B cell (primary cell): ENCODE measurements at regions not wholly inside any gene's neighbourhood (a gene's known extent, or its start where the extent isn't known, plus 50 kb on each side); places are given as distances from the start of the nearest gene placed in this dataset.

ENCODE experiments used
- ATAC-seq: fragments of 200-7000 bp; cut with Tn5 transposase; one replicate; pipeline ENCODE4 v1.10.0; 2021; ENCODE audit warnings: low read depth, mild to moderate bottlenecking, moderate number of reproducible peaks, moderate library complexity
- CTCF ChIA-PET: fragments of 350-600 bp; sonication (Branson Sonifier 250); formaldehyde crosslinking; loops from one replicate; lab custom pipeline; 2021; ENCODE audit warnings: antibody characterized with exemption, inconsistent platforms; lab: Charles Lee
- POLR2A ChIA-PET: fragments of 350-600 bp; sonication (Branson Sonifier 250); formaldehyde crosslinking; loops from one replicate; lab custom pipeline; 2021; ENCODE audit warnings: antibody characterized with exemption; lab: Charles Lee
- DNase-seq: peaks from one replicate; pipeline ENCODE4 v3.0.0; 2013
- H2AFZ ChIP-seq: 2 replicates; pipeline ENCODE4 v1.6.1; 2012; ENCODE audit warnings: mild to moderate bottlenecking, low read depth, low read length; ENCODE audit not compliant: insufficient read depth, poor library complexity, severe bottlenecking
- H3K27ac ChIP-seq, 2 donors: 1 replicate in 1 of 2; 2 replicates in 1 of 2; pipeline ENCODE4 v1.5.1; 2012 to 2013; ENCODE audit warnings: low read length in 2 of 2, mild to moderate bottlenecking in 2 of 2, moderate library complexity in 1 of 2
- H3K27me3 ChIP-seq, 4 experiments: fragments of 200-600 bp in 1 of 4; sonication (generic) in 1 of 4; replicated peaks in 1 of 4; 1 replicate in 2 of 4; 2 replicates in 2 of 4; pipeline versions ENCODE4 v1.6.1 to v1.7.0; 2013 to 2016; ENCODE audit warnings: low read length in 3 of 4, mild to moderate bottlenecking in 2 of 4, mixed read lengths in 1 of 4, moderate library complexity in 1 of 4; ENCODE audit not compliant: insufficient read depth in 4 of 4, control insufficient read depth in 3 of 4; ENCODE audit errors: control extremely low read depth in 1 of 4
- H3K36me3 ChIP-seq, 2 experiments: replicated peaks in 1 of 2; 1 replicate in 1 of 2; 2 replicates in 1 of 2; pipeline versions ENCODE4 v1.6.1 to v1.7.1; 2013; ENCODE audit warnings: low read length in 1 of 2; ENCODE audit not compliant: insufficient read depth in 2 of 2, control insufficient read depth in 1 of 2; ENCODE audit errors: control extremely low read depth in 1 of 2, extremely low read depth in 1 of 2
- H3K4me1 ChIP-seq, 2 donors: fragments of 200-600 bp in 1 of 2; sonication (generic) in 1 of 2; 1 replicate in 1 of 2; 2 replicates in 1 of 2; pipeline versions ENCODE4 v1.5.1 to v1.6.1; 2013 to 2017; ENCODE audit warnings: low read length in 2 of 2; ENCODE audit not compliant: control insufficient read depth in 2 of 2, insufficient read depth in 2 of 2
- H3K4me2 ChIP-seq: replicated peaks from 2 replicates; pipeline ENCODE3; 2012; ENCODE audit warnings: mild to moderate bottlenecking, low read depth, low read length; ENCODE audit not compliant: poor library complexity, severe bottlenecking
- H3K4me3 ChIP-seq, 5 experiments: fragments of 200-600 bp in 1 of 5; sonication (generic) in 1 of 5; 1 replicate in 3 of 5; 2 replicates in 2 of 5; pipeline versions ENCODE4 v1.5.1 to v1.7.0; 2011 to 2016; ENCODE audit warnings: low read length in 4 of 5, mild to moderate bottlenecking in 4 of 5, low read depth in 2 of 5, control low read depth in 1 of 5, moderate library complexity in 1 of 5; ENCODE audit not compliant: insufficient read depth in 1 of 5; ENCODE audit errors: control extremely low read depth in 1 of 5, extremely low read depth in 1 of 5
- H3K79me2 ChIP-seq: fragments of 200-600 bp; sonication (generic); one replicate; pipeline ENCODE4 v1.6.0; 2016; ENCODE audit warnings: low read length; ENCODE audit not compliant: control insufficient read depth, insufficient read depth
- H3K9ac ChIP-seq: fragments of 200-600 bp; sonication (generic); 2 replicates; pipeline ENCODE4 v1.6.1; 2017; ENCODE audit warnings: mild to moderate bottlenecking, low read length, moderate library complexity
- H3K9me3 ChIP-seq, 3 donors: one replicate each; pipeline versions ENCODE4 v1.6.1 to v1.7.1; 2013; ENCODE audit warnings: low read length in 2 of 3; ENCODE audit not compliant: control insufficient read depth in 2 of 3, insufficient read depth in 1 of 3; ENCODE audit errors: control extremely low read depth in 1 of 3
- H4K20me1 ChIP-seq: 2 replicates; pipeline ENCODE4 v1.6.0; 2012; ENCODE audit warnings: mild to moderate bottlenecking, low read length; ENCODE audit not compliant: insufficient read depth, control insufficient read depth, poor library complexity, severe bottlenecking
- H3K27ac Mint-ChIP-seq: one replicate; pipeline ENCODE4 v1.8.0; 2021; ENCODE audit warnings: mixed read lengths
- H3K27me3 Mint-ChIP-seq: one replicate; pipeline ENCODE4 v1.8.0; 2021; ENCODE audit warnings: mixed read lengths
- H3K4me1 Mint-ChIP-seq: one replicate; pipeline ENCODE4 v1.8.0; 2021; ENCODE audit warnings: mixed read lengths
- H3K4me3 Mint-ChIP-seq: one replicate; pipeline ENCODE4 v1.8.0; 2021; ENCODE audit warnings: mixed read lengths
- H3K9me3 Mint-ChIP-seq: one replicate; pipeline ENCODE4 v1.8.0; 2022; ENCODE audit warnings: mixed read lengths; ENCODE audit not compliant: insufficient read depth
- CTCF ChIP-seq: fragments of 200-600 bp; IDR thresholded peaks from one replicate; pipeline ENCODE4 v1.8.0; 2022; ENCODE audit warnings: antibody characterized with exemption, mild to moderate bottlenecking
- EZH2 ChIP-seq: IDR thresholded peaks from 2 replicates; pipeline ENCODE4 v1.6.1; 2012; ENCODE audit warnings: borderline replicate concordance, low read depth, mild to moderate bottlenecking, moderate library complexity, low read length; ENCODE audit not compliant: insufficient read depth, poor library complexity, severe bottlenecking
- WGBS: methylation state at CpG from one replicate; pipeline ENCODE4 v1.1.5; 2013; ENCODE audit warnings: missing lambda C conversion rate; ENCODE audit not compliant: insufficient coverage; 5-methylcytosine and 5-hydroxymethylcytosine counted together
- intact Hi-C: fragments of 100-400 bp; cut with micrococcal nuclease; formaldehyde crosslinking; loops from one replicate; pipeline ENCODE4 v1.10.0; 2022

GRCh38 chr10:6718550-6718949 lies 138.5 kb upstream of the PRKCQ start:
- no peak overlapping the region for H2AFZ ChIP-seq
- peaks cover 44% of the 10 kb centered on the region for H3K27me3 Mint-ChIP-seq
- no peak for TF ChIP-seq CTCF
- no peak for TF ChIP-seq EZH2
- no peaks in the 10 kb centered on the region for H3K4me1 ChIP-seq
- no peaks in the 10 kb centered on the region for H4K20me1 ChIP-seq
- no peaks in the 10 kb centered on the region for H3K4me1 Mint-ChIP-seq
- no peaks in the 10 kb centered on the region for H3K36me3 ChIP-seq
- POLR2A ChIA-PET: no interaction called here
- H3K9ac ChIP-seq: no peak overlapping the region
- H3K4me3 Mint-ChIP-seq: no peak overlapping the region
- H3K9me3 ChIP-seq: no peaks in the 10 kb centered on the region
- CTCF ChIA-PET: no interaction called here
- DNase-seq (no peak), ATAC-seq (no peak)
- no peak overlapping the region for H3K4me2 ChIP-seq
- H3K27ac ChIP-seq: no peak overlapping the region
- peaks cover 0 to 10% (median 0%) of the 10 kb centered on the region in 4 experiments for H3K27me3 ChIP-seq
- H3K9me3 Mint-ChIP-seq: no peaks in the 10 kb centered on the region
- H3K4me3 ChIP-seq: no peak overlapping the region
- no peaks in the 10 kb centered on the region for H3K79me2 ChIP-seq
- intact Hi-C loops: no loop called here
- H3K27ac Mint-ChIP-seq: no peak overlapping the region

- Histone ChIP-seq H3K36me3 (no peaks in the 10 kb centered on the region), H4K20me1 (no peaks in the 10 kb centered on the region), H3K27ac (no peak overlapping the region), H3K4me1 (no peaks in the 10 kb centered on the region), H3K27me3 (peaks cover 0 to 21% (median 1%) of the 10 kb centered on the region in 4 experiments), H3K4me3 (no peak overlapping the region), H2AFZ (no peak overlapping the region), H3K4me2 (no peak overlapping the region), H3K9me3 (no peaks in the 10 kb centered on the region), H3K9ac (no peak overlapping the region), H3K79me2 (no peaks in the 10 kb centered on the region)
- H3K27ac Mint-ChIP-seq: no peak overlapping the region
- DNase-seq (no peak), ATAC-seq (no peak)
- H3K9me3 Mint-ChIP-seq: no peaks in the 10 kb centered on the region
- no CpG with 5 or more reads among the region's 1 CpG for WGBS
- no peak overlapping the region for H3K4me3 Mint-ChIP-seq
- no peaks in the 10 kb centered on the region for H3K4me1 Mint-ChIP-seq
- TF ChIP-seq CTCF: no peak
- no peak for TF ChIP-seq EZH2
- intact Hi-C loops: no loop called here
- CTCF ChIA-PET: no interaction called here
- POLR2A ChIA-PET: no interaction called here
- H3K27me3 Mint-ChIP-seq: peaks cover 40% of the 10 kb centered on the region
These were observed 136.4 kb upstream of the PRKCQ start for GRCh38 chr10:6716516-6716915.
